NCI-H460 (cell line): ENCODE measurements at regions not wholly inside any gene's neighbourhood (a gene's known extent, or its start where the extent isn't known, plus 50 kb on each side); places are given as distances from the start of the nearest gene placed in this dataset.
"Not testable (repeated sequence)": the region's sequence is repeated elsewhere in the genome, so short reads cannot be mapped to it uniquely, and the experiment has no call there.

Experiments used
- DNase-seq: peaks from one replicate; pipeline ENCODE4 v3.0.0-alpha.2; 2016; ENCODE audit warnings: low read depth; ENCODE audit errors: extremely low read depth

- no peak for DNase-seq
These were observed 241.5 kb downstream of the SATB2 start for GRCh38 chr2:199216253-199216652.

DNA sequence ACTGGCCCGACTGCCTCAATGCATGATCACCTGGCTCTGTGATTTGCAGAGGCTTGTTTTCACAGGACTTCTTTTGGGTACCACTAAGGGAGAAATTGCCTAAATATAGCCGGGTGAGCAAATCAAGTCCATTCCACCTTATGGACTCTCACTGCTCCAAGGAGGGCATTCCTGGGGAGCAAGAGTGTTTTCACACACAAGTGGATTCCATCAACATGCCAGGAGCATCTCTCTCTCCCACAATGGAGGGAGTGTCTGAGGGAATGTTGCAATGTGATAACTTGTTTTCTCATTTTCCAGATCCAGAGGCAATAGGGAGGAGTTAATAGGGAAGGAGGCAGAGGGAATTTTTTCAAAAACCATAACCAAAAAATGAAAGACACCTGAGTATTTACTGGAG, 250.7 kb downstream of the SATB2 start:
- no peak for DNase-seq

- no peak for DNase-seq
These were observed 251.2 kb downstream of the SATB2 start for GRCh38 chr2:199206536-199206935.

GRCh38 chr2:199202964-199203363, 254.8 kb downstream of the SATB2 start:
- DNase-seq, result no peak

GRCh38 chr2:199201539-199201938, 256.2 kb downstream of the SATB2 start:
- DNase-seq, result no peak

DNA sequence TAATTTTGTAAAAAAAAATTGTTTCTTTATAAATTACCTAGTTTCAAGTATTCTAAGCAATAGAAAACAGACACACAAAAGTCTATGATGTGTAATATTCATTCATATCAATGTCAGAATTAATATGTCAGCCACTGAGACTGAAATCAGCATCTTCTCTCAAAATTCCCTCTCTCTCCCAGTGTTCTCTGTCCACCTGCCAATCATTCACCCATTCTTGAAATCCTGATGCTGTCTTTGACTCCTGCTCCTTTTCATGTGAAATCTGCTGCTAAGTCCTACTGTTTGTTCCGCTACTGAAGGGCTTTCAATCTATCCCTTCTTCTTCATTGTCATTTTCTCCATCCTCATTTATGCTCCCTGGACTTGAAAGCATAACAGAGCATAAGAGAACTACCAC, 257.9 kb downstream of the SATB2 start:
- DNase-seq, result no peak

DNA sequence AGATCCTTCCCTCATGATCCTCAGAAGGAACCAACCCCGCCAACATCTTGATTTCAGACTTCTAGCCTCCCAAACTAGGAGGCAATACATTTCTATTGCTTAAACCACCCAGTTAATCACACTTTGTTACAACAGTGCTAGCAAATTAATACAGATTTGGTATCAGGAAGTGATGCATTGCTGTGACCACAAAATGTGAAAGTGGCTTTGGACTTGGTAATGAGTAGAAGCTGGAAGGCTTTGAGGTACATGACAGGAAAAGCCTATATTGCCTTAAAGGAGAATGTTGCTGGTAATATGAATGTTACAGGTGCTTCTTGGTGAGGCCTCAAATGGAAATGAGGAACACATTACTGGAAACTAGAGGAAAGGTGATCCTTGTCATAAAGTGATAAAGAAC, 260.3 kb downstream of the SATB2 start:
- DNase-seq, result no peak

DNA sequence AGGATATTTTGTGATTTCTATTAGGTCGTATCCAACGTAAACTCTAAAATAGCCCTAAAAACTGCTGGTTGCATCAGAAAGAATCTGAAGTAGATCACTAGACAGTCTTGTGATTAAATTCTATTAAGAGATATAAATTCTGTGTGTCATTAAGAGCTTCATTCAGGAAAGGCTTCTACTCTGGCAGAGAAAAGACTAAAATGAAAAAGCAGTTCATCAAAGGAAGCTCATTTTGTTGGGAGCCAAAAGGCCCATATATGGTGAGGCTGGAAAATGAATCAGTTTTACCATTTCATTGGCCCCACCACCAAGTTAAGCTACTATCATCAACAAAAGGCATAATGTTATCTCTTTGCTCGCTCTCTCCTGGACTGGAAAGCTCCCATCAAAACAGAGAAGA, 261.1 kb downstream of the SATB2 start:
- DNase-seq, result no peak

DNA sequence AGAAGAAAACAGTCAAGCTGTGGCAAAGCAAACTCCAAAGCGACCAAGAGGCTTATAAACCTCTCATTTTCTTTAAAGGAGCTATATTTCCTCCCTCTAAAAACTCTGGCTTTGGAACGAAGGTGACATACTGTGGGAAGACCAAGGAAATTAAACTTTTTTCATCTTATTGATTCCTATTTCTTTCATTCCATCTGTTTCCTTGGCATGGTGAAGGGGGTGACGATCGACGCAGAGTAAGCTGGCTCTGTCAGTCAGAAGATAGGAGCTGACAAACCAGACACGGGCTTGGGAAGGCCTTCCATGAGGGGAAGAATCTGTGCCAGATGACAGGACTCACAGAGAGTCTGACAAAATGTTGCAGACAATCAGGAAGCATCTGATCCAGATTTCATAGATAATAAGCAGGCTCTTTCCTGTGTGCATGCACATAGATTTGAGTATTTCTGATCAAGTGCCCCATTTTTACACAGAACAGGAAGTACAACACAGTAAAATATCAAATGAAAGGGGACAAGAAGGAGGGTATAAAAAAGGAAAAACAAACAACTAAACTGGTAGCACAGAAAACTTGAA, 261.7 kb downstream of the SATB2 start:
- no peak for DNase-seq

GRCh38 chr2:199191461-199191860, 266.3 kb downstream of the SATB2 start:
- DNase-seq, result no peak

DNA sequence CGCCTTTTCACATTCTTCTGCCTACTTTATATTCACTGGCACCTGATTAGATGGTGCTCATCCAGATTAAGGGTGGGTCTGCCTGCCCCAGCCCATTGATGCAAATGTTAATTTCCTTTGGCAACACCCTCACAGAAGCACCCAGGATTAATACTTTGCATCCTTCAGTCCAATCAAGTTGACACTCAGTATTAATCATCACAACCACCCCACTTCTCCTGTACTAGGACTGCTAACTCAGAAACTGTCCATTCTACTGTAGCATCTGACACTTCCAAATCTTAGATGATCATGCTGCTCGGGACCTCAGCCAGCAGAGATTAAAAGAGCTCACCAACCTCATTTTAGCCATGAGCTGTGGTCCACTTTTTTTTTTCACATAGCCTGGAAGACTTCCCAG, 268.5 kb downstream of the SATB2 start:
- no peak for DNase-seq

- no peak for DNase-seq
These were observed 271.4 kb downstream of the SATB2 start for GRCh38 chr2:199186301-199186751.

GRCh38 chr2:199185174-199185573, 272.6 kb downstream of the SATB2 start:
- not testable (repeated sequence) for DNase-seq

- no peak for DNase-seq
These were observed 293.9 kb downstream of the SATB2 start for GRCh38 chr2:199163613-199164458.

- no peak for DNase-seq
These were observed 296.9 kb downstream of the SATB2 start for GRCh38 chr2:199160677-199161465.

- no peak for DNase-seq
These were observed 297.7 kb downstream of the SATB2 start for GRCh38 chr2:199160081-199160480.

DNA sequence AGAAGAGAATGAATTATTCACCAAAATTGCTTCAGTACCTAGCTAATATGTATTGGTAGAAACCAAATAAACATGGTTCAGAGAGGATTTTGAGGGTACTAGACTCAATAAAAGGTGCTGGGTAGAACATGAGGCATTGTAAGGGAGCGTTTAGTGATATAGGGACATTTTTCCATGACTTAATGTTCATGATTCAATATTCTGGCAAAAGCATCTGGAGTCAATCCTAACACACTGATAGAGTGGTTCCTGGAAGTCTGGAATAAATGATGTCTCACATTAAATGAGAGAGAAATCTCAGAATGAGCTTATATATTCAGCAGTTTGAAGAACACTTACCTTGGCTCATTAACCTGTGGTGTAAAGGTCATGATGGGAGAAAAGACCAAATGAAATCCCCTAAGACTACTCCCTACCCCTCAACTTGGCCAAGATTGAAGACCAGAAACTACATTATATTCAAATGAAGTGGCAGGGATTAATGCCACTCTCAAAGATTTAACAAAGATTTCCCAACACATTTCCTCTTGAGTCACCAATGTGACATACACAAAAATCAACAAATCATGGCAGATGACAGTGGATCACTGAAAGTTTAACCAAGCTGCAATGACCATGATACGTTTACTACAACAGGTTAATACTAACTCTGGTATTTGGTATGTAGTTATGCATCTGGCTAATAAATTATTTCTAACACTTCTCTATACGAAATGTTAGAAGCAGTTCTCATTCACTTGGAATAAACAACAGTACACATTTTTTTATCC, 309.5 kb downstream of the SATB2 start:
- no peak for DNase-seq

GRCh38 chr2:199147216-199147615, 310.5 kb downstream of the SATB2 start:
- no peak for DNase-seq

DNA sequence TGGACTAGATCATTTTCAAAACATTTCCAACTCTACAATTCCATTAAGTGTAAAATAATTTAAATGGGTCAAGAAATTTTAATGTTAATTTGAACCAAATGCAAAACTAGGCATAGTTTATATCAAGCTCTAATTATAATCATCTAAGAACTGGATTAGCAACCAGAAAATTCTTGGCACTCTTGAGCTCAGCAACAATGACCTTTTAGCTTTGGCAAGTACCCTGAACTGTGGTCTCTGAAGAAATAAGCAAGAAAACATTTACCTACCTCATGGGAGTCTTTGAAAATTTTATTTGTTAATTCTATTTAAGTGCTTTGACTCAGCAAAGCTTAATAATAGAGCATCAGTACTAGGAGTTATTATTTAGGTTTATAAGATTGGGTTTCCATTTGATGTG, 313.2 kb downstream of the SATB2 start:
- no peak for DNase-seq

- DNase-seq, result no peak
These were observed 313.7 kb downstream of the SATB2 start for GRCh38 chr2:199144036-199144435.

DNA sequence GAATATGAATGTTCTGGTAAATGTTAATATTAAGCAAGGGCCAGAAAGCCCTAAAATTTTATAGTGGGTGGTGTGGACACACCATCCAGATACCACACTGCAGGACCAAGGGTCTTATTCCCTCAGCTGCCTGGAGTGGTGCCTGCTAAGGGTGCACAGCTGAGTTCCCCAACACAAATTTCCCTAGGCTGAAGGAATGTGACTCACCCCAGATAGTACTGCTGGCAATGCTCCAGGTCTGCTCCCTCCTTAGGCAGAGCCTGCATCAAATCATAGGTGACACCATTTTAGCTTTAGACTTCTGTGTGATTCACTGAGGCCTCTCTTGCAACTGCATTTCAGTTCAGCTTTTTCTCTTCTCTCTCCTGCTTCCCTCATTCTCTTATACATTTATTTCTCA, 321.1 kb downstream of the SATB2 start:
- no peak for DNase-seq
